Neural progenitor cell (in vitro differentiated cells): ENCODE measurements at regions not wholly inside any gene's neighbourhood (a gene's known extent, or its start where the extent isn't known, plus 50 kb on each side); places are given as distances from the start of the nearest gene placed in this dataset.

Source experiments
- DNase-seq: peaks from one replicate; pipeline ENCODE4 v3.0.0-alpha.2; 2016; ENCODE audit warnings: low spot score
- H2AFZ ChIP-seq: fragments of 200-600 bp; sonication (generic); replicated peaks from 2 replicates; pipeline ENCODE4 v1.6.1; 2016; ENCODE audit warnings: antibody characterized with exemption
- H3F3A ChIP-seq: fragments of 200-600 bp; sonication (generic); 2 replicates; pipeline ENCODE4 v1.6.1; 2016; ENCODE audit warnings: antibody characterized with exemption, low read depth
- H3K27ac ChIP-seq: fragments of 200-600 bp; sonication (generic); 2 replicates; pipeline ENCODE4 v1.5.1; 2016; ENCODE audit warnings: mild to moderate bottlenecking
- H3K27me3 ChIP-seq: fragments of 200-600 bp; sonication (generic); 2 replicates; pipeline ENCODE4 v1.6.1; 2016; ENCODE audit warnings: mild to moderate bottlenecking, moderate library complexity
- H3K36me3 ChIP-seq: fragments of 200-600 bp; sonication (generic); 2 replicates; pipeline ENCODE4 v1.5.1; 2016
- H3K4me1 ChIP-seq: fragments of 200-600 bp; sonication (generic); 2 replicates; pipeline ENCODE4 v1.6.1; 2016; ENCODE audit warnings: mixed run types
- H3K4me2 ChIP-seq: fragments of 200-600 bp; sonication (generic); 2 replicates; pipeline ENCODE4 v1.6.1; 2016
- H3K4me3 ChIP-seq: fragments of 200-600 bp; sonication (generic); 2 replicates; pipeline ENCODE4 v1.5.1; 2016
- H3K79me2 ChIP-seq: fragments of 200-600 bp; sonication (generic); 2 replicates; pipeline ENCODE4 v1.6.1; 2016; ENCODE audit warnings: low read depth
- H3K9ac ChIP-seq: fragments of 200-600 bp; sonication (generic); 2 replicates; pipeline ENCODE4 v1.6.1; 2016
- H3K9me3 ChIP-seq: fragments of 200-600 bp; sonication (generic); 2 replicates; pipeline ENCODE4 v1.5.1; 2016; ENCODE audit warnings: low read depth
- H4K20me1 ChIP-seq: fragments of 200-600 bp; sonication (generic); 2 replicates; pipeline ENCODE4 v1.6.1; 2016; ENCODE audit warnings: low read depth
- H3K27ac Mint-ChIP-seq: 3 replicates; pipeline ENCODE4 v1.8.0; 2021; ENCODE audit warnings: mixed read lengths
- H3K27me3 Mint-ChIP-seq: 2 replicates; pipeline ENCODE4 v1.8.0; 2022; ENCODE audit warnings: low read depth, mild to moderate bottlenecking, inconsistent platforms, moderate library complexity, mixed read lengths; ENCODE audit not compliant: insufficient read depth
- H3K36me3 Mint-ChIP-seq: 3 replicates; pipeline ENCODE4 v1.8.0; 2021; ENCODE audit warnings: mixed read lengths
- H3K4me1 Mint-ChIP-seq: 3 replicates; pipeline ENCODE4 v1.8.0; 2021; ENCODE audit warnings: mixed read lengths
- H3K4me3 Mint-ChIP-seq: 3 replicates; pipeline ENCODE4 v1.8.0; 2021; ENCODE audit warnings: mild to moderate bottlenecking, moderate library complexity, mixed read lengths
- H3K9me3 Mint-ChIP-seq: 3 replicates; pipeline ENCODE4 v1.8.0; 2020; ENCODE audit warnings: mixed read lengths
- EZH2 ChIP-seq: fragments of 200-600 bp; sonication (generic); IDR thresholded peaks from 2 replicates; pipeline ENCODE4 v1.6.1; 2017; ENCODE audit warnings: antibody characterized with exemption, mild to moderate bottlenecking, moderate library complexity
- EZH2phosphoT487 ChIP-seq: fragments of 200-600 bp; sonication (generic); IDR thresholded peaks from 2 replicates; pipeline ENCODE4 v1.6.1; 2017; ENCODE audit warnings: antibody characterized with exemption
- TF ChIP-seq, protein P1 (sequence below): fragments of 200-600 bp; sonication (generic); IDR thresholded peaks from 2 replicates; pipeline ENCODE4 v1.5.1; 2017; ENCODE audit warnings: antibody characterized with exemption, mild to moderate bottlenecking

DNA sequence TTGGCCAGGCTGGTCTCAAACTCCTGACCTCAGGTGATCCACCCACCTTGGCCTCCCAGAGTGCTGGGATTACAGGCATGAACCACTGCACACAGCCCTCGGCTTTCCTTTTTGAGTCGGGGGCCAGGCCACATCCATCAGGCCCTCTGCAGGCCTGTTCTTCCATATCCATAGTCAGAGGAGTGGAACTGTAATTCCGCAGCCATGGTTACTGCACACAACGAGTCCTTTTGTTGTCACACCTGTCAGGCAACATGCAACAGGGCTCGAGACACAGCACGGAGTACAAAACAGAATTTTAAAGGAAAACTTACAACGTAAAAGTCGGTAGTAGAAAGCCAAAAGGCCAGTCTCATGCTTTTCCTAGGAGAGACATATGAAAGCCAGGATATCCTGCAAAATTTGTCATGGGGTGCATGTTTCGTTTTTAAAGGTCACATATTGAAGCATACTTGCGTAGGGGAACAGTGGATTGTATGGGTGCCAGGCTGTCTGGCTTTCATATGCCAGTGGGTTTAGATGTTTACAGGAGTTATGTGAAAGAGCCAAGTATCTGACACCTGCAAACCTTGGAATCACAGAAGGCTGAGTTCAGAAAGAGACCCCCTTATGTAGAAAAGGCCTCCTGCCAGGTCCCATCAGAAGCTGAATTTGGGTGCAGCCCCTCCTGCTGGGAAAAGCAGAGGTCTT is 63.2 kb upstream of the LPP start:
- H2AFZ ChIP-seq: no peak overlapping the region
- TF ChIP-seq EZH2 (no peak), EZH2phosphoT487 (no peak)
- TF ChIP-seq, protein P1, sequence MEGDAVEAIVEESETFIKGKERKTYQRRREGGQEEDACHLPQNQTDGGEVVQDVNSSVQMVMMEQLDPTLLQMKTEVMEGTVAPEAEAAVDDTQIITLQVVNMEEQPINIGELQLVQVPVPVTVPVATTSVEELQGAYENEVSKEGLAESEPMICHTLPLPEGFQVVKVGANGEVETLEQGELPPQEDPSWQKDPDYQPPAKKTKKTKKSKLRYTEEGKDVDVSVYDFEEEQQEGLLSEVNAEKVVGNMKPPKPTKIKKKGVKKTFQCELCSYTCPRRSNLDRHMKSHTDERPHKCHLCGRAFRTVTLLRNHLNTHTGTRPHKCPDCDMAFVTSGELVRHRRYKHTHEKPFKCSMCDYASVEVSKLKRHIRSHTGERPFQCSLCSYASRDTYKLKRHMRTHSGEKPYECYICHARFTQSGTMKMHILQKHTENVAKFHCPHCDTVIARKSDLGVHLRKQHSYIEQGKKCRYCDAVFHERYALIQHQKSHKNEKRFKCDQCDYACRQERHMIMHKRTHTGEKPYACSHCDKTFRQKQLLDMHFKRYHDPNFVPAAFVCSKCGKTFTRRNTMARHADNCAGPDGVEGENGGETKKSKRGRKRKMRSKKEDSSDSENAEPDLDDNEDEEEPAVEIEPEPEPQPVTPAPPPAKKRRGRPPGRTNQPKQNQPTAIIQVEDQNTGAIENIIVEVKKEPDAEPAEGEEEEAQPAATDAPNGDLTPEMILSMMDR: no peak
- Mint-ChIP-seq H3K27ac (no peak overlapping the region), H3K9me3 (no peaks in the 10 kb centered on the region), H3K4me3 (no peak overlapping the region), H3K4me1 (peaks cover 4% of the 10 kb centered on the region), H3K27me3 (no peaks in the 10 kb centered on the region), H3K36me3 (no peaks in the 10 kb centered on the region)
- no peaks in the 10 kb centered on the region for H3K27me3 ChIP-seq
- no peak overlapping the region for H3K4me3 ChIP-seq
- DNase-seq: no peak
- no peak overlapping the region for H3K4me2 ChIP-seq
- H3F3A ChIP-seq: no peaks in the 10 kb centered on the region
- no peaks in the 10 kb centered on the region for H3K4me1 ChIP-seq
- H3K27ac ChIP-seq: no peak overlapping the region
- no peak overlapping the region for H3K9ac ChIP-seq
- H3K36me3 ChIP-seq: no peaks in the 10 kb centered on the region
- H3K79me2 ChIP-seq: no peaks in the 10 kb centered on the region
- H3K9me3 ChIP-seq: no peaks in the 10 kb centered on the region
- H4K20me1 ChIP-seq: no peaks in the 10 kb centered on the region

DNA sequence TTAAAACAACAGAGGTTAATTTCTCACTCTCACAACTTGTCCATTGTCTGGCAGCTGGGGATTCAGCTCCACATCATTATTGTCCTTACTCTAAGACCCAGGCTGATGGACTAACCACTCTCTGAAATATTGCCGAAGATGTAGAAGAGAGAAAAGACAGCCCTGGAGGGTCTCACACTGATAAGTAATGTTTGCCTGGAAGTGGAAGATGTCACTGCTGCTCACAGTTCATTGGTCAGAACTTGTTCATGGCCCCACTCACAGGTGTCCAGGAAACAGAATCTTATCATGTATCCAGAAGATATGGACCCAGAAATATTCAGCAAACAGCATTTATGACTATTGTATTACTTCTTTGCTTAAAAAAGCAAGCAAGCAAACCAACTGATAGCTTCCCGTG is 62.2 kb upstream of the LPP start:
- Histone ChIP-seq H3K4me3 (no peak overlapping the region), H3F3A (no peaks in the 10 kb centered on the region), H3K79me2 (no peaks in the 10 kb centered on the region), H3K4me2 (no peak overlapping the region), H4K20me1 (no peaks in the 10 kb centered on the region), H3K4me1 (no peaks in the 10 kb centered on the region), H3K36me3 (no peaks in the 10 kb centered on the region), H3K27me3 (no peaks in the 10 kb centered on the region), H3K9ac (no peak overlapping the region), H3K9me3 (no peaks in the 10 kb centered on the region), H2AFZ (no peak overlapping the region), H3K27ac (no peak overlapping the region)
- H3K27ac Mint-ChIP-seq: no peak overlapping the region
- DNase-seq: no peak
- no peaks in the 10 kb centered on the region for H3K36me3 Mint-ChIP-seq
- no peak overlapping the region for H3K4me3 Mint-ChIP-seq
- H3K4me1 Mint-ChIP-seq: no peaks in the 10 kb centered on the region
- TF ChIP-seq, protein P1: no peak
- TF ChIP-seq EZH2 (no peak), EZH2phosphoT487 (no peak)
- H3K9me3 Mint-ChIP-seq: no peaks in the 10 kb centered on the region
- H3K27me3 Mint-ChIP-seq: no peaks in the 10 kb centered on the region

DNA sequence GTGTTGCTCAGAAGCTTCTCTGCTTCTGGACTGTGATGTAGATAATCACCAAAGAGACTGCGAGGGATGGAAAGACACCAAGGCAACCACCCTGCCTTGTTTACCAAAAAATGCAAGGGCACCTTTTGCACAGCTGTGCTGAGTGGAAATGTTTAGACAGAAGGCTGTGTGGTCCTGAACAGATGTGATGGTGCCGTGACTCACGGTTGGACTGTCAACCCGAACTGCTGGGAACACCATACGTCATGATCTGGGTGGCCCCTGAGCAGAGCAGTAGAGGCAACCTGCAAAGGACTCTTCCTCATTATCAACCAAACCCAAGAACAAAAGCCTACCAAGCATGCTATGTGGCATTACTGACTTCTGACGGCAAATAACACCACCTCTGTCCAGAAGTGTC is 61.3 kb upstream of the LPP start:
- Histone ChIP-seq H3K9me3 (no peaks in the 10 kb centered on the region), H3K79me2 (no peaks in the 10 kb centered on the region), H4K20me1 (no peaks in the 10 kb centered on the region), H3K4me2 (no peak overlapping the region), H3K27me3 (no peaks in the 10 kb centered on the region), H3K4me1 (no peaks in the 10 kb centered on the region), H3K4me3 (no peak overlapping the region), H3F3A (no peaks in the 10 kb centered on the region), H3K36me3 (no peaks in the 10 kb centered on the region), H3K9ac (no peak overlapping the region), H2AFZ (no peak overlapping the region), H3K27ac (no peak overlapping the region)
- no peak for TF ChIP-seq EZH2phosphoT487
- H3K27ac Mint-ChIP-seq: no peak overlapping the region
- H3K4me1 Mint-ChIP-seq: no peaks in the 10 kb centered on the region
- no peaks in the 10 kb centered on the region for H3K9me3 Mint-ChIP-seq
- no peaks in the 10 kb centered on the region for H3K27me3 Mint-ChIP-seq
- DNase-seq: no peak
- H3K36me3 Mint-ChIP-seq: no peaks in the 10 kb centered on the region
- no peak overlapping the region for H3K4me3 Mint-ChIP-seq

DNA sequence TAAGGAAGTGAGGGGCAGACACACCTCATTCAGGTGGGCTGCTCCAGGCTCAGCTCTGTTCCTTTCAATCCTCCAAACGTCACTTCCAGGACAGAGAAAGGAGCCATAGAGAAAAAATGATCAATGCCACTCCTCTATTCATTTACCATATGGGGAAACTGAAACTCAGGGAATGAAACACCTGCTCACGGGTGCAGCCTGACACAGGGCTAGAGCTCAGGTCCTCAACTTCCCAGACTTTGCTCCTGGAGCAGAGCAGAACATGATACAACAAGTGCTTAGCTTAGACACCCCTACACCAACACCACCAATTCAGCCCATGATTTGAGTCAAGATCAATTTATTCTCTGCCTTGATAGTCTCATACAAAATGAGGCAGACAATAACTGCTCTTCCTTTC is 58.5 kb upstream of the LPP start:
- H3K4me1 Mint-ChIP-seq: no peaks in the 10 kb centered on the region
- no peaks in the 10 kb centered on the region for H3K27me3 ChIP-seq
- TF ChIP-seq EZH2: no peak

More for the DNA sequence above, 58.5 kb upstream of the LPP start:
- H3K4me1 ChIP-seq: no peaks in the 10 kb centered on the region
- peaks cover 7% of the 10 kb centered on the region for H3K9me3 Mint-ChIP-seq
- H2AFZ ChIP-seq: no peak overlapping the region
- H3K9ac ChIP-seq: no peak overlapping the region
- no peak overlapping the region for H3K4me3 Mint-ChIP-seq
- no peaks in the 10 kb centered on the region for H3K9me3 ChIP-seq
- no peaks in the 10 kb centered on the region for H4K20me1 ChIP-seq
- H3K27ac Mint-ChIP-seq: no peak overlapping the region
- H3K4me2 ChIP-seq: no peak overlapping the region
- H3K36me3 Mint-ChIP-seq: no peaks in the 10 kb centered on the region
- no peak overlapping the region for H3K27ac ChIP-seq
- DNase-seq: no peak
- H3K27me3 Mint-ChIP-seq: no peaks in the 10 kb centered on the region
- no peaks in the 10 kb centered on the region for H3K79me2 ChIP-seq
- H3K4me3 ChIP-seq: no peak overlapping the region
- H3K36me3 ChIP-seq: no peaks in the 10 kb centered on the region
- no peaks in the 10 kb centered on the region for H3F3A ChIP-seq
